GM21390 (cell line): ENCODE measurements at regions not wholly inside any gene's neighbourhood (a gene's known extent, or its start where the extent isn't known, plus 50 kb on each side); places are given as distances from the start of the nearest gene placed in this dataset.
"Not testable (repeated sequence)": the region's sequence is repeated elsewhere in the genome, so short reads cannot be mapped to it uniquely, and the experiment has no call there.

Experiments used
- ATAC-seq: cut with Tn5 transposase; IDR thresholded peaks from one replicate; pipeline ENCODE4 v1.9.1; 2021; ENCODE audit not compliant: unreplicated experiment

DNA sequence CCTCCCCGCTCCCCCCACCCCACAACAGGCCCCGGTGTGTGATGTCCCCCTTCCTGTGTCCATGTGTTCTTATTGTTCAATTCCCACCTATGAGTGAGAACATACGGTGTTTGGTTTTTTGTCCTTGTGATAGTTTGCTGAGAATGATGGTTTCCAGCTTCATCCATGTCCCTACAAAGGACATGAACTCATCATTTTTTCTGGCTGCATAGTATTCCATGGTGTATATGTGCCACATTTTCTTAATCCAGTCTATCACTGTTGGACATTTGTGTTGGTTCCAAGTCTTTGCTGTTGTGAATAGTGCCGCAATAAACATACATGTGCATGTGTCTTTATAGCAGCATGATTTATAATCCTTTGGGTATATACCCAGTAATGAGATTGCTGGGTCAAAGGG, 104.3 kb downstream of the MTPN start:
- not testable (repeated sequence) for ATAC-seq

DNA sequence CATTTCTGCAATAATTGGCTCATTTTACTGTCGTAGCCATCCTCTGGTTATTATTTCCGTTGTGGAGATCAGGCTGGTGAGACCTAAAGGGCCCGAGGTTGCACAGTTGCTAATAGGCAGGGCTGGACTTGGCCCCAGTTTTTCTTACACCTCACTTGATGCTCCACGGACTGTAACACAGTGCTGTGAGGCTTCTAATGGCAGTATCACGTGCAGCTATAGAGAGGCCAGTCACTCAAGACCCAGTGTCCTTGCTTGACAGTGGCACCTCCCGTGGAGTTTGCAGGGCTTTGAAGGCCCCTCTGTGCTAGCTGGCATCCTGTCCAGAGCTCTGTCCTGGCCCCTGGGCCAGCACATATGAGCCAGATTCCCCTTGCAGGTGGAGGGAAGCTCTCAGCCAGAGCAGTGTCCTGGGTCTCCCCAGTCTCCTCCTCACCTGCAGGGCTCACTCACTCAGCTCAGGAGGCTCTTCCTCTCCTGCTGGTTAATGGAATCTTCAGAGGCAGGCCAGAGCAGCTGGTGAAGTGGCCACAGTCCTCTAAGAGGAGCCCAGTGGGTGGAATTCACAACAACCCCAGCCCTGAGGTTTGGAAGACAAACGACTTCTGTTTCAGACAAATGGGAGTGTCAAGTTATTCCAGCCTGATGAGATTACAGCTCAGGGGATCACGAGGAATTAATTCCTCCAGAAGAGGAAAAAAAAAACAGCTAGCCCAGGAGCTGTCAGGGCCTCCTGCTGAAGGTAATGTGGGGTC, 114.2 kb upstream of the FAM180A start:
- no peak for ATAC-seq

DNA sequence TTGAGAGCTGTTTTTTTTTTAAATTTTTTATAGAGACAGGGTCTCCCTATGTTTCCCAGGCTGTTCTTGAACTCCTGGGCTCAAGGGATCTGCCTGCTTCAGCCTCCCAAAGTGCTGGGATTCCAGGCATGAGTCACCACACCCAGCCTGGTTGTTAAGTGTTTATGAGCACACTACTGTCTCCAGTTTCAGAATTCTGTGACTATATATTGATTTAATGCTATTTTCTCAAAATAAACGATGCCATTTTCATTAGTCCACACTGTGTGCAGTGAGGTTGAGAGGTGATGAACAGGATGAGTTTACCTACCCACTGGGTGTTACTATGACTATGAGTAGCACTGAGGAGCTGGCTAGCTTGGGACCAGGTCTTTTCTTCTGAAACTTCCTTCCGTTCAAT, 110.9 kb upstream of the FAM180A start:
- no peak for ATAC-seq

DNA sequence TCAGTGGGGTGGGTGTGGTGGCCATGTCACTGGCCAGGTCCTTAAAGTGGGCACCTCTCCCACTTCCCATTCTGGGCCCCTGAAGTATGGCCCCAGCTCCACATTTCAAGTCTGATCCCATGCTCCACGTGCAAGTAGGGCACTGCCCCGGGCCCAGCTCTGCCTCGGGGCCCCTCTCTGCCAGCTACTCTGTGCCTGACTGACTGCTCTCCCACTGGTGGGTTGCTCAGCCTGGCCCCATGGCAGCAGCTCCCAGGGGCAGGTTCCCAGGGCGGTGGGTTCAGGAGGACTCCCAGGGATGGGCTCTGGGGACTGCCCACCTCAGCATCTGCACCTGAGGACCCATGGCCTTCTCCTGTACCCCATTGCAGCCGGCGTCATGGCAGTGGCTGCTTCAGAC, 110.2 kb upstream of the FAM180A start:
- ATAC-seq: no peak

DNA sequence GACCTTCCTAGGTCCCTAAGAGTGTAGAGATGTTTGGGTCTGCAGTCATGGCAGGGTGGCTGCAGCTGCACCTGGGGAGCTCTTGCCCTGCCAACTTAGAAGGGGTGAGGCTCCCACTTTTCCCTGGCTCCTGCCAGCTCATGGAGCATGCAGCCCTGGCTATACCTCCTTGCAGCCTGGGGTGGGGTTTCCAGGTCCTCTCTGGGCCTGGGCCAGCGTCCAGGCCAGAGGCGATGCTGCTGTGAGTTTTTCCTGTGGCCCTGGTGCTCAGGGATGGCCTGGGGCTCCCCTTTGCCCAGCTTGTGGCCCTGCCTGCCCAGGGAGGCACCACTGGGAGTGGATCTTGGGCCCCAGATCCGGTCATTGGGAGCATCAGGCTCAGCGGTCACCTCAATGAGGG, 109.8 kb upstream of the FAM180A start:
- ATAC-seq: no peak

DNA sequence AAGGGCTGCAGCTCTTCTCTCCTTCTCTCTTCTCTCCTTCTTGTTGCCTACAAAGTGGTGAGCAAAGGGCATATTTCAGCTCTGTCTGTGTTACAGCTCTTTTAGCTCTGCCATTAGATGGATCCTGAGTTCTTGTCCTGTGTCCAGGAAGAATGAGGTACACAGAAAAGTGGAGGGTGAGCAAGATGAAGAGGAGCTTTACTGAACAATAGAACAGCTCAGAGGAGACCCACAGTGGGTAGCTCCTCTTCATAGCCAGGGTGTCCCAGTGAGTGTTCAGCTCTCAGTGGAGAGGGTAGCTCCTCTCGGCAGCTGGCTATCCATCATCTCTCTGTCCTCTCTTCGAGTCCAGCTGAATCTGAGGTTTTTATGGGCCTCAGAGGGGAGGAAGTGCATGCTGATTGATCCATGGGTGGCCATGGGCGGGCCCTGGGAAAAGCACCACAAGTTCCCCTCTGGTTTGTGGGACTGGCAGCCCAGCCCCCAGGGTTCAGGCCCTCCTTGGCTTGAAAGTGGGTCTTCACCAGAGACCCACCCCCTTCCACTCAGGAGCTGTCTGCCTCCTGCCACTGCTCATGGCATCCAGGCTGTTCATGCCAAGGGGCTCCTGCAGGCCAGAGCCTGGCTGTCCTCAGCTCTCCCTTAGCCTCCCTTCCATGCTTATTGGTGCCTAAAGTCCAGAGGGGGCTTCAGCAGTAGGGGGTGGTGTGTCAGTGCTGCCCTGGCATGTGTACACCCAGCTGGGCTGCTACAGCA, 109.1 kb upstream of the FAM180A start:
- ATAC-seq: no peak

DNA sequence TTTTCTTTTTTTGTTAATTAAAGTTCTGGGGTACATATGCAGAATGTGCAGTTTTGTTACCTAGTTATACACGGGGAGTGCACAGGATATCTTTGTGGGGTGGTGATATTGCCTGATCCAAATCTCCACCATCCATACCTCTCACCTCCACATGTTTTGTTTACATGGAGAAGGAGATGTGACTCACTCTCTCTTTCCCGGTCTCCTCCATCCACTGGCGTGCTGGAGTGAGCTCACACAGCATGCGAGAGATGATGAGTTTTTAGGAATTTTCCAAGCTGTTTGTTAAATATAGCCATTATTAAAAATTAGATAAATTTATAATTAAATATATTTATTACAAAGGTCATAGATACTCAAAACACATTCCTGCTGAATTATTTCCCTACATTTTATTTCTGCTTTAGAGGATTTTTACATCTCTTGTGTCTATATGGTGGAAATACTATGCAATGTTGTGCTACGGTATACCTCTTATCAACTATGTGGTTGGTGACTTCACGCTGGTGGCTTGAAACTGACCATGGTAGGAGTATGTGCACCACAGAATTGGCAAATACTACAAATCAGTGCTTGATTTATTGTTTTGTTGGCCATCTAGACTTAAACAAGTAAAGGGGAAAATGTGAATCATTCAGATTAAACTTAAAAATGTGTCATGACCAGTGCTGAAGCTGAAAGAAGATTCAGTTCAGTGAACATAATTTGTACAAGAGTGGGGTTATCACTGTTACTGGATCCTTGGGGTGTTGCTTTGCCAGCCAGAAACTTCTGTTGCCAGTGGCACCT, 107.9 kb upstream of the FAM180A start:
- ATAC-seq: no peak

DNA sequence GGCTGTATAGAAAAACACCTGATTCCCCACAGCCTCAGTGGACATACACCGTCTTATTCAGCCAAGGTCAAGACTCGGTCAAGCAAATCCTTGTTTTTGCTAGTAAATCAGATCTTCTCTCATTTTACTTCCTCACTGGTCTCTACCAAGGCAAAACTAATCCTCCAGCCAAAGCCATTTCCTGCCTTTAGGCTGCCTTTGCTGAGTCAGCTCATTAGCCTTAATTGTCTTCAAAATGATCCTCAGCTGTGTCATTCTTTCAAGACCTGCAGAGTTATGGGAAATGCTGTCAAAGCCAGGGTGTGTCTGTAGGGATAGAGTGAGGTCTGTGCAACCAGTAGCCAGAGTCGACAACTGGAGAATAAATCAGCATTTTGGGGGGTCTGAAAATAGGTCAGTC, 107.2 kb upstream of the FAM180A start:
- no peak for ATAC-seq

DNA sequence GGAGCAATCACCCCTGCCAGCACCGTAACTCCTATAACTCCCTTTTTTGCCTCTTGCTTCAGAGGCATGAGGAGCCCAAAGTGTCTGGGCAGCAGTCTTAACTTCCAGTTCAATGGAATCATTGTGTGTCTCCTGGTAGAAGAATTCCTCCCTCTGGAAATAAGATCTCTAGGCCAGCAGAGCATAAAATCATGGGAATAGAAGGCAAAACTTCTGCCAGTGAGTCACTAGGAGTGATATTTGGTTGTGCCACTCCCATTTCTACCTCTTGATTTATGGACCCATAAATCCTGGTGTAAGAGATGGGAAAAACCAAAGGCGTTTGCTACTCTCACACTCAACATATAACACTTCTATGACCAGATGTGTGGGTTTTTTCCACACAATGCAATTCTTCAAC, 104.9 kb upstream of the FAM180A start:
- no peak for ATAC-seq

DNA sequence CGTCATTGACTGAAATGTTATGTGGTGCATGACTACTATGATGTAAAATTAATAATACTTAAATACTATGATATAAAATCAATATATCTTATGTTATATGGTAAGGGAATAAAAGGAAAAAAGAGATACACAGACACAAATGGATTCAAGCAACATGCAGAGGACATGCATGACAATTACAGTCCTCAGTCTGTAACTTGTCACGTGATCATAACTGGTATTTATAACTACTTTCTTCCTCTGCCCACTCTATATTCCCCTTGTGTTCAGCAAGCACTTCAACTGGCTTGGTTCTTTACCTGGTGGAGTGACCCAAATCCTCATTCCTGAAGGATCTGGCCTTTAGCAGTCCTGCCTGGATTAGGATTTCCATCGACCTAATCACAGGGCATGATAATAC, 104.4 kb upstream of the FAM180A start:
- ATAC-seq: no peak

DNA sequence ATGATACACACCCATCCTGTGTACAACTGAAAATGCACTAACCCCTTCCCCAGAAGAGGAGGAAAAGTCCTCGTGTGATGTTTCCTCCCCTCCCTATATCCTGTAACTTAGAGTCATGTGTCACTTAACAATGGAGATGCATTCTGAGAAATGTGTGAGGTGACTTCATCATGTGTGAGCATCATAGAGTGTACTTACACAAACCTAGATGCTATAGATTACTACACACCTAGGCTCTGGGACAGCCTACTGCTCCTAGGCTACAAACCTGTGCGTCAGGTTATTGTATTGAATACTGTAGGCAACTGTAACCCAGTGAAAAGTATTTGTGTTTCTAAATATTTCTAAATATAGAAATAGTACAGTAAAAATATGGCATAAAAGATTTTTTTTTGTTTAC, 98.6 kb upstream of the FAM180A start:
- ATAC-seq: no peak

DNA sequence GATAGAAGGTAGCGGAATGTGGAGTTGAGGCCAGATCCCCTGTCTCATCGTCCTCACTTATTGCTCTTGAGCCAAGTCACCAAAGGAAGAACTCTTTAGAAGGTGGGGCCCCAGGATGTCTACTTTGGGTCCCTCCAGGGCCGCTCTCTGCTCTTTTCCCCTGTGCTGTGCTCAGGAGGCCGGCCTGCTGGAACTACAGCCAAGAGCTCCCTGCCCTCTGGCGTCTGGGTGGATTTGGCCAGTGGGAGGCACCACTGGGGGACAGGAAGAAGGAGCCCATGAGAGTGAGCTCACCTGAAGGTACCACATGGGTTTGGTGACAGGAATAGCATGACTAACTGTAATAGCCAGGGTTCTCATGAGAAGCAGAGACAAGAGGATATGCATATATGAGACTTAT, 97.7 kb upstream of the FAM180A start:
- no peak for ATAC-seq

DNA sequence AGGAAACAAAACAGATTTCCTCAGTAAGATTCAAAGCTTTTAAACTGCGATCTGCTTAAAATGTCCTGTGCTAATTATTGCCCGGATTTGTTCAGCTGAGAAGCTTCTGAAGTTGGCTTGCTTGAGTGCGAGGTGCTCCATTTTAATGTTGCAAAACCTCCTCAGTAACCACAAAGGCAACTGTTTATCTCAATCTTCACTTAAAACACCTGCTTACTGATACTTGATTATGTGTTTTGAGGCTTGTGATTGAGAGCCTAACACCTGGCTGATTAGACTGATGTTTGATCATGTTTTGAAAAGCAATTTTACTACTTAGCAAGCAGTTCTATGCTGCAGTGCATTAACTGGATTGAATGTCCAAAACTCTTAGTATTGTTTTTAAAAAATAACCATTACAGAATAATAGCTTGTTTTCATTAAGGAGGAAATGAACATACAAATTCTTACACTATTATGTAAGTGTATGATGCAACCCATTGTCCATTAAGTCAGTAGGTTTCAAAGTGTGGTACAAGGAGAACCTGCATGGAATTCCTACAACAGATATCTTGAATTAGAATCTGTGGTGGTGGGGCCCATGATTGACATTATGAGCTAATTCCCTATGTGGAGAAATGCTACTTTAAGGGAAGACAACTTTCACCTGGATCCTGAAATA, 96.9 kb upstream of the FAM180A start:
- no peak for ATAC-seq

DNA sequence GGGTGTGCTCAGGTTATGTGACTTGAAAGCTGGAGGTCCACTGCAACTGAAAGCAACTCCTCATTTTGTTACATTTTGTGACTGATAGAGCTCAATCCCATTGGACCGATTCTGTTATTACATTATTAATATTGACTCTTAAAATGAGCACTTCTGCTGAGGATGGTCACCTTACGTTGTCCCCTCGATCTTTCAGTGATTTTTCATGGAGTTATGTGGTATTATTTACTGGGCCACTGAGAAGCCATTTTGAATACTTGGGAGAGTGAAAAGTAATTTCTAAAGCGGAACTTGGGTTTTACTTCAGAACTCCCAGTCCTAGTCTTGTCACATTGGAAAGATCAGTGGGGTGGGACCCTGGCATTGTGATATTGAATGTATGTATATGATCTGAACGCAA, 96.3 kb upstream of the FAM180A start:
- no peak for ATAC-seq

DNA sequence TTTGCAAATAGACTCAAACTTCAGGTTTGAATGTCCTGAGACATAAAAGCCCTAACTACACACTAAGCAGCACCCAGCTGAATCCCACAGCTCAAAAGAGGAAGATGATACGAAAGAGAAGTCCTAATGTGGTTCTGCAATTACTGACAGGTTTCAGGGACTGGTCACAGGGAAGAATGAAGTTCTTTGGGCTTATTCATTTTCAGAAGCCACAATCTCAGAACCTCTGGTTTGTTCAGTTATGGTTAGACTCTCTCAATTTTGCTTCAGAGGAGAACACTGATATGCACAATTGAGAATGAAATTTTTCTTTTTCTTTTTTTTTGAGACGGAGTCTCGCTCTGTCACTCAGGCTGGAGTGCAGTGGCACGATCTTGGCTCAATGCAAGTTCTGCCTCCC, 94.6 kb upstream of the FAM180A start:
- peak; percentile 97 for ATAC-seq

DNA sequence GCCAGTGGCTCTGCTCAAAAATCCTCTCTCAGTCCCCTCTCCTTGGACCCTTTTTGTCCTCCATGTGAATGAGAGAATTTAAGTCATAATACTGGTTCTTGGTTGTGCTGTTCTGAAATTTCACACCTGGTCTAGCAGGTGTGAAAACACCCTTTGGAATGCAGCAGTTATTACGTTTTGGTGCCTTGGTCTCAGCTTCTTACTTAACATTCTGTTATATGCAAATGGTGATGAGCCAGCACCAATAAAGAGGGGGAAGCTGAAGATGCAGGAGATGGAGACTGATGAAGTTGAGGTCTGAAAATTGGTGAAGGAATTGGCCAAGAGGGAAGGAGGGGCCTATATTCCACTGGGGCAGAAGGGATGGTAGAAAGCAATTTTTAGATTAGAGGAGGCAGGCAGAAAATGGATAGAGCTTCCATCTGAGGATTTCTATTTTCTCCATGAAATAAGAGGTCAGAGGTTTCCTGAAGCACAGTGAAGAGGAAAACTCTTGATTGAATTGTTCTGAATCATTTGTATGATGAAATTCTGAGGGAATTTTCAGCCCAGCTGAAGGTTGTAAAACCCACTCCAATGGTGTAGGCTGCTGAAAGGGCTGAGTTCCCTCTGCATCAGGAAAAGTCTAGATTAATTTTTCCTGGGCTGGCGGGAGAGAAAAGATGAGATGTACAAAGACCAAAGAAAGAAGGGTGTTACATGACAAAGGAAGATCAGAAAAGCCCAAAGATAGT, 94.0 kb upstream of the FAM180A start:
- ATAC-seq: no peak

DNA sequence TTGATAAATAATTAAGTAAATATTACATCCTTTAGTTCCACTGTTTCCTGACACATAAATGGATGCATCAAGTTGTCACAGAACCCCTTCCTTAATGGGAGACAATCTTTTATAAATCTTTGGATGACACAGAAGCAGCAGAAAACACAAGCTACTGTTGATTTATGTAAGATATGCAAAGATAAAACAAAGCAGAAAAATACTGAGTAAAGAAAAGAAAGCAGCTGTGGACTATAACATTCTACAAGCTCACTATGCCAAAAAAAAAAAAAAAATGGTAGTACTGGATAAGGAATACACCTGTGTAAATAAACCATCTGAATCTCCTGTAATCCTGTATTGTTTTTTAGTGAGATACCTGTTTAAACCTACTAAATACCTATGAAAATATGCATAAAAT, 92.0 kb upstream of the FAM180A start:
- no peak for ATAC-seq

DNA sequence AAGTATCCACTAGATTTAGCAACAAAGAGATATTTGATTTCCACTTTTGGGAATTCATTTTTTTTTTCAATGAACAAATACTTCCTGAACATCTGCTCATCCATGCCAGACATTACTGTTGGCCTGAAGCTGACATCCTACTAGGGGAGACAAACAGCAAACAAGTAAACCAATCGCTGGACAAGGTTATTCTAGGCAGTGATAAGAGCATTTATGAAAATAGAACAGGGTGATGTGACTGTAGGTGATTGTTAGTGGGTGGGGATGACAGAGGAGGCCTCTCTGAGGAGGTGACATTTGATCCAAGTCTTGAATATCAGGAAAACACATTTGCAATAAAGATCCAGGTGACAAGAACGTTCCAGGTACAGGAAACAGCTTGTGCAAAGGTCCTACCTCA, 89.1 kb upstream of the FAM180A start:
- ATAC-seq: no peak

DNA sequence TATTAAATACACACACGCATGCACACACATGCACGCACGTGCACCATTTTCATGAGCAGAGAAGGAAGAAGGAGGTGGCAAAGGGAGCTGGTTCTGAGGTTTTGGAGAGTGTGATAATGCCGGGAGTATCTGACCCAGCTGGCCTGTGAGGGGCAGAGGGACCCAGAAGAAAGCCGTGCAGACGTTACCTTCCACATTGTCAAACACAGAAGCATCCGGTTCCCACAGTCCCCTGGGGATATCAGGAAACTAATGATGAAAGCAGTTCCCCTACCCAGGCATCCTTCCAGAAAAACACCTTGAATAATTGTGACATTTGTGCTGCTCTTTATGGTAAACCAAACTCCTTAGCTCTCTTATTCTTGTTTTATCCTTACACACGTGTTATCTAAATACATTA, 85.7 kb upstream of the FAM180A start:
- no peak for ATAC-seq

DNA sequence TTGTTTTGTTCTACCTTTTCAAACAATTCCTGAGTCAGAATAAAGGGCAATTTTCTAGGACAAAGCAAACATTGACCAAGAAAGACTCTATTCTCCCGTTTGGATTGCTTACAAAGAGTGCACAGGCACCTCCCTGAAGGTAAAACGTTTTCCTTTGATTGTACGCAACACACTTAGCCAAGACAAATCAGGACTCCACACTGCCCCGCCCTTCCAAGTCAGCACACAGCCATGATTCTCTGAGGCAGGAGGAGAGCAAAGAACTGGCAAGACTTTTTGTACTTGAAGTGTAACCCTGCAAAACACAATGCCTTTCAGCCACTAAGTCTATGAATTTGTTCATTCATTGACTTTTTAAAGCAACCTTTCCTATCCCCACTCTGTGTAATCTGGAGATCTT, 85.0 kb upstream of the FAM180A start:
- no peak for ATAC-seq
